Upper lobe of left lung (tissue), 4 donors: ENCODE measurements at regions not wholly inside any gene's neighbourhood (a gene's known extent, or its start where the extent isn't known, plus 50 kb on each side); places are given as distances from the start of the nearest gene placed in this dataset.

Source experiments
- POLR2A ChIP-seq, 4 donors: fragments of 450-650 bp; IDR thresholded peaks; one replicate each; pipeline ENCODE4 v1.5.1; 2016 to 2017; ENCODE audit warnings: antibody characterized with exemption in 4 of 4, mild to moderate bottlenecking in 2 of 4
- POLR2AphosphoS5 ChIP-seq, 2 donors: sonication (generic); formaldehyde crosslinking; IDR thresholded peaks; one replicate each; pipeline ENCODE4 v1.5.1; 2017; ENCODE audit warnings: antibody characterized with exemption in 2 of 2
- TF ChIP-seq, protein P1 (sequence below), 6 experiments: fragments of 450-650 bp in 4 of 6; fragments of 200-600 bp in 2 of 6; sonication (generic) in 2 of 6; IDR thresholded peaks; one replicate each; pipeline ENCODE4 v1.5.1; 2016 to 2019; ENCODE audit warnings: antibody characterized with exemption in 6 of 6

DNA sequence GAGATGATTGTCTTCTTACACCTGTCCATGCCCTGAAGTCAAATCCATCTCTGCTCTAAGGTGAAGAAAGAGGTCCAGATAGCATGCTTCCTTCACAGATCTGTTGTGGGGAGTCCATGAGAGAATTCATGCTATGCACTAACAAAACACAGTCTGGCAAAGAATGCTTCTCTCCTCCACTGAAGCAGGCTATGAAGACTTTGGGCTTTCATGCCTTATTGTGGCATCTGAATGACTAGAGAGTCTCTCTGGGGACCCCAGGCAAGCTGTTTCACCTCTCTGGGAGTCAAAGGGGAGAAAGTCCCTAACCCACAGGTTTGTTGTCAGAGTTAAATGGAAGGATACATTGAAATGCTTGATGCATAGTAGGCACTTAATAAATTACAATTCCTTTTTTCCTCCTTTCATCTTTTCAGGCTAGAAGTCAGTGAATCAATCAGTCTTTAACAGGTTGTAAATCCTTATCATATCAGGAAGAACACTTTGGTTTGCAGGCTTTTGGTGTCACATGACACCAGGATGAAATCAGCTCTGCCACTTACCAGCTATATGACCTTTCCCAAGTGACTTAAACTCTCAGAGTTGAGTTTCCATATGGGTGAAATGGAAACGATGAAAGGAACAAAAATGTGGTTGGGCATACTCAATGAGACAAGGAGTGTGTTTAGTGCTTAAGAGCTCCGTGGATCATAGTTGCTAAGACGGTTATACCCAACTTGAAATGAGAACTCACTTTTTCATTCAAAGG, 200.1 kb upstream of the DAB1 start:
- TF ChIP-seq, protein P1, sequence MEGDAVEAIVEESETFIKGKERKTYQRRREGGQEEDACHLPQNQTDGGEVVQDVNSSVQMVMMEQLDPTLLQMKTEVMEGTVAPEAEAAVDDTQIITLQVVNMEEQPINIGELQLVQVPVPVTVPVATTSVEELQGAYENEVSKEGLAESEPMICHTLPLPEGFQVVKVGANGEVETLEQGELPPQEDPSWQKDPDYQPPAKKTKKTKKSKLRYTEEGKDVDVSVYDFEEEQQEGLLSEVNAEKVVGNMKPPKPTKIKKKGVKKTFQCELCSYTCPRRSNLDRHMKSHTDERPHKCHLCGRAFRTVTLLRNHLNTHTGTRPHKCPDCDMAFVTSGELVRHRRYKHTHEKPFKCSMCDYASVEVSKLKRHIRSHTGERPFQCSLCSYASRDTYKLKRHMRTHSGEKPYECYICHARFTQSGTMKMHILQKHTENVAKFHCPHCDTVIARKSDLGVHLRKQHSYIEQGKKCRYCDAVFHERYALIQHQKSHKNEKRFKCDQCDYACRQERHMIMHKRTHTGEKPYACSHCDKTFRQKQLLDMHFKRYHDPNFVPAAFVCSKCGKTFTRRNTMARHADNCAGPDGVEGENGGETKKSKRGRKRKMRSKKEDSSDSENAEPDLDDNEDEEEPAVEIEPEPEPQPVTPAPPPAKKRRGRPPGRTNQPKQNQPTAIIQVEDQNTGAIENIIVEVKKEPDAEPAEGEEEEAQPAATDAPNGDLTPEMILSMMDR (IDR thresholded peaks at IDR 0.05) = no peak
- TF ChIP-seq POLR2A (IDR thresholded peaks at IDR 0.05) (no peak), POLR2AphosphoS5 (IDR thresholded peaks at IDR 0.05) (no peak)
